ENCODE measurements at regions not wholly inside any gene's neighbourhood (a gene's known extent, or its start where the extent isn't known, plus 50 kb on each side); places are given as distances from the start of the nearest gene placed in this dataset.
A peak's percentile ranks its signal among the peaks of the same experiment; 100 is the strongest.

DNA sequence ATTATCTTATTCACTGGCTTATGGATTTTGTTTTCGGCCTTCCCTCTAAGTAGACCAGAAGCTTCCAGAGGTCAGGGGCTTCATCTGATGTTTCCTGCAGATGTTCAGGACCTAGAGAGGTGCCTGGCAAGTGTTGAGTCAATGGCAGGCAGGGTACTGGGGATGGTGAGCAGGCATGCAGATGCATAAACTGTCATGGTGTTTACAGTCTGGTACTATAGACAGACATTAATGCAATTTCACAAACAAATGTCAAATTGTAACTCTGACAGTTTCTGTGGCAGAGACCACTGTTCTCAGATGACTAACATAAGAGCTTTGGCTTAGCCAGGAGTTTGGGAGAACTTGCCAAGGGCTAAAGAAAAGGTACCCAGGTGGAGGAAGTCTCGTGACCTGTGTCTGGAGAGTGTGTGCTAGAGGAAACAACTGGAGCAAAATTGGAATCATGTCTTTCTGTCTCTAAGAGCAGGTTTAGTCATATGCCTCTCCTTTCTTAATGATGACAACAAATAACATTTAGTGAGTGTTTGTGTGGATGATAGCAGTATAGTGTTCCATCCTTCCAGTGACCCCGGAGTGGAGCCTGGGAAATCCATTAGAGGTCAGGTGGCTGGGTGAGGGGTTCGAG lies 53.7 kb upstream of the TRAK1 start:
- no peak for DNase-seq (ENCODE audit: low read depth in 4 of 4, low spot score in 3 of 4)

DNA sequence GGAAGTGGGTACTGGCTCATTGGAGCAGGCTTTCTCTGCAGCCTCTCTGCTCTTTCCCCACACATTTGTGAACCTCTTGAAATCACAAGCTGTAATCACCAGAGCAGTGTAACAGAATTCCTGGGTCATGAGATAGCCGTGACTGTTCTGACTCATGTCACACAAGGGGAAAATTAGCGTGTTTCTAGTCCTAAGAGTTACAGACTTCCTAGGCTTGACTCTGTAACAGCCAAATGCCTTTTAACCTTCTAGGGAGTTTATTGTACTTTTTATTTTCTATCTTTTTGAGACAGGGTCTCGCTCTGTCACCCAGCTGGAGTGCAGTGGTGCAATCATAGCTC lies 54.7 kb upstream of the TRAK1 start:
- DNase-seq (ENCODE audit: low read depth in 4 of 4, low spot score in 3 of 4): no peak

DNA sequence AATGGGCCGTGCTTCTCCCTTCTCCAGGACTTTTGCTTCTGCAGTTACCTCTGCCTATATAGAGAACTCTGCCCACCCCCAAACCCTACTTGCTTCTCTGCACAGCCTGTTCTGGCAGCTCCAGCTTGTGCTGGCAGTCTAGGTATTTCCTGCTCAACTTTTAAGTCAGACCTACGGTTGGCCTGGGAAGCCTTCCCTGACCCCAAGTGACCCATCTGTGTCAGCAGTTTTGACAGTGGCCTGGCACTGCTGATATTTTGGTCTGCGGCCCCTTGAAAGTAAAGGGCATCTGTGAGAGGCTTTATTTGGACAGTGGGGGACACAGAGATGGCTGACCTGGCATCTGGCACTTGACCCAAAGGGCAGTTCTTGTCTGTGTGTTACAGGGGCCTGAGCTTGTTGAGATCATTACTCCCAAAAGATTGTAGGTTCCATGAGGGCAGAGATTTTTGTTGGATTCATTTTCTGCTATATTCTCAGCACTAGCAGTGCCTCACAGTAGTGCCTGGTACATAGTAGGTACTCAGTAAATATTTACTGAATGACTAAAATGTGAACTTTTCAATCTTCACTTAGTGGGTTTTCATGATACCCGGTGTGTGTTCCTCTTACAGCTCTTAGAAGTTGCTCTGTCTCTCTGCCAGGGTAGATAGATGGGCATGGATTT lies 55.2 kb upstream of the TRAK1 start:
- no peak for DNase-seq (ENCODE audit: low read depth in 4 of 4, low spot score in 3 of 4)

DNA sequence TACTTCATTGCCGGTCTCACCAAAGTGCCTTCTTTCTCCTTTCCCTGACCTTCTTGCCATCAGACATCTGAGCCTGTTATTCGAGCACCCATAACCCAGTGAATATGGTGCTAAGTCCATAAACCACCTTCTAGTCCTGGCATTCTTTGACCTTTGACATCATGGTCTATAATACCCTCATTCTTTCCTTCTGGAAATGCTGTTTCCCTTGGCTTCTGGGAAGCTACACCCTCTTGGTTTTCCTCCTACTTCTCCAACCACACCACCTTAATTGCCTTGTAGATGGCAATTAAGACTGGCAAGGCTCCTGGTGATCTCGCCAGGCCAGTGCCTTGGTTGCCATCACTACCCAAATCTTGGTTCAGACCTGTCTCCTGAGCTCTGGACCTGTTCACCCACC lies 56.1 kb upstream of the TRAK1 start:
- DNase-seq (ENCODE audit: low read depth in 4 of 4, low spot score in 3 of 4): no peak

DNA sequence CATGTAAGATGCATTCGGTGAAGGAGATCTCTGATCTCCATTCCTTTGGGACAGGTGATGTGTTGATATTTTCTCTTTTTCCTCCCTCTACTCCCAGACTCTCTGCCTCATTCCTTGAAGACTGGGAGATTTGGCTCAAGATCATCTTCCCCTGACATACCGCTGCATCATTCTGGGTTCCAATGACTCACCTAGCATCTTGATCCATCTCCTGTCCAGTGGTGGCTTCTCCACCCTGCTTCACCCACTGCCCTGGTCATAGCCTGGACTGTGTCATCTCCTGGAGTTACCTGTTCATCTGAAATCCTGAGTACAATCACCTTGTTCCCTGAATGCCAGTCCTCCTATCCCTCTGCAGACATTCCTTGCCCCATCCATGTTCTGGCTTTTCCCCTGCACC lies 57.4 kb upstream of the TRAK1 start:
- DNase-seq (ENCODE audit: low read depth in 4 of 4, low spot score in 3 of 4): no peak

DNA sequence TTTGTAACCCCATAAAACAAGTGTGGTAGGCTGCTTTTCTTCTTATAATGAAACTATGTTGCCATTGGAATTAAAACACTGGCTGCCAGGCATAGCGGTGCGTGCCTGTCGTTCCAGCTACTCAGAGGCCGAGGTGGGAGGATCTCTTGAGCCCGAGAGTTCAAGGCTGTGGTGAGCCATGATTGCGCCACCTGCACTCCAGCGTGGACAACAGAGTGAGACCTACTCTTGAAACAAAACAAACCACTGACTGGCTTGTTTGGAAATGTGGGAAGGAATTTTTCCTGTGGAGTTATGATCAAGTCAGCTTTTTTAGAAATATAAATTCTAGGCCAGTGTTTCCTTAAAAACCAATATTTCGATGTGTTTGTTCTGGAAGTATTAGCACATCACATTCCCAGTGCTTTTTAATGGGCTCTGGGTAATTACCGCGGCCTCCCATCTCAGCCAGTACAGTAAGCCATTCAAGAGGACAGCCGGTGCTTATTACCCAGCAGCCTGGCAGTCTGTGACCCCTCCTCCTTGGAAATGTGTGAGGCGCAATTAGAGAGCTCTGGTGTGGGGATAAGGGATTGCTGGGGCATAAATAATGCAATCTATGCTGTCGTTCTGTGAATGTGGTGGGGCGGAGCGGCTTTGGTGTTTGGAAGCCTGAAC lies 58.3 kb upstream of the TRAK1 start:
- peak in 1 of 4 donors; percentile 38 for DNase-seq (ENCODE audit: low read depth in 4 of 4, low spot score in 3 of 4)

DNA sequence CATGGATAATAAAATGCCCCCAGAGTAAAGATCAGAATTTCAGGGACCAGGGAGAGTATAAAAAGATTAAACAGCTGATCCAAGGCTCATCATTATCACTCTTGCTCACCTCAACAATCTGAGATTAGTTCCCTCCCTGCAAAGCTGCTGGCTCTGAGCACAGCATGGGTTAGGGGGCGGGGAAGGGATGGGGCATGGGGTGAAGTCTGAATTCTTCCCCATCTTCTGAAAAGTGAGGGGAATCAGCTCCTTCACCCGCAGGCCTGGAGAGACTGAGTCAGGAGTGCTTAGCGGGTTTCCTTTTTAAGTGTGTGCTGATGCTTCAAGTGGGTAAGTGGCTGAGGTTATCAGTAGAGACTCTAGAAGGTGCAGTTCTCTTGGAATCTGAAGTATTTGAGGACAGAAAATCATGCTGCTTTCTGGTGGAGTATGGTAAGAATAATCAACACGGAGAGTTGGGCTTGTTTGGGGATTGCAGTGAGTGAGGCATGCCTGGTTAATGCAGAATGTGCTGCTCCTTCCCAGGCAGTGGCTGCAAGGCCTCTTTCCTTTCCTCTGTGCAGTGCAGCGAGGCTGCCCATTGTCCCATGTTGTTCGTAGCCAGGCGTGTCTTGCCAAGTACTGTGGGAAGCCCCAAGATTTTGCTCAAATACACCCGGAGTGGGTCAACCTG lies 59.2 kb upstream of the TRAK1 start:
- DNase-seq (ENCODE audit: low read depth in 4 of 4, low spot score in 3 of 4): no peak

DNA sequence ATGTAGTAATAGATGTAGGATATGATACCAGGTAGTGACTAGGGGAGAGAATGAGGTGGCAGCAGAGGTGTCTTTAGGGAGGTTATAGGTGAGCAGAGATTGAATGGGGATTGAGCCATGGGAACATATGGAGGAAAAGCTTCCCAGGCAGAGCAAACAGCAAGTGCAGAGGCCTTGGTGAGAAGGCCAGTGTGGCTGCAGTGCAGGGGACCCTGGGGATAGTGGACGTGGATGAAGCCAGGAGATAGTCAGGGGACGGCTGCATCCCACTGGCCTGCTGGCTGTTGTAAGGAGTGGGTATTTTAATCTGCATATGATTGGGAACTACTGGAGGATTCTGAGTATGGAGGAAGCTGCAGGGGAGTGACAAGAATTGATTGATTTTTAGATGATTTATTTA lies 62.7 kb upstream of the TRAK1 start:
- DNase-seq (ENCODE audit: low read depth in 4 of 4, low spot score in 3 of 4): no peak

DNA sequence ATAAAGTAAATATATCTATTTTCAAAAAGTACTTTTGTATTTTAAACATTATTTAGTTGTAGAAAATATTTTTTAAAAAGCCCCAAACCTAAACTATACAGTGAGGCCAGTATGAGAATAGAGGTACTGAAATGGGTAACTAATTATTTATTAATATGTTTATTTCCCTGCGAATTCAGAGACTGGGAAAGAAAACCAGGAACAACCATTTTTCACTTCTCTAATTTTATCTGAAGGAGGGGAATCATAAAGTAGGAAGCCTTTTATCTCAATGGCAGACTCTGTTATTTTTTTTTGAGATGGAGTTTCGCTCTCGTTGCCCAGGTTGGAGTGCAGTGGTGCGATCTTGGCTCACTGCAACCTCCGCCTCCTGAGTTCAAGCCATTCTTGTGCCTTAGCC lies 63.6 kb upstream of the TRAK1 start:
- DNase-seq (ENCODE audit: low read depth in 4 of 4, low spot score in 3 of 4): no peak

DNA sequence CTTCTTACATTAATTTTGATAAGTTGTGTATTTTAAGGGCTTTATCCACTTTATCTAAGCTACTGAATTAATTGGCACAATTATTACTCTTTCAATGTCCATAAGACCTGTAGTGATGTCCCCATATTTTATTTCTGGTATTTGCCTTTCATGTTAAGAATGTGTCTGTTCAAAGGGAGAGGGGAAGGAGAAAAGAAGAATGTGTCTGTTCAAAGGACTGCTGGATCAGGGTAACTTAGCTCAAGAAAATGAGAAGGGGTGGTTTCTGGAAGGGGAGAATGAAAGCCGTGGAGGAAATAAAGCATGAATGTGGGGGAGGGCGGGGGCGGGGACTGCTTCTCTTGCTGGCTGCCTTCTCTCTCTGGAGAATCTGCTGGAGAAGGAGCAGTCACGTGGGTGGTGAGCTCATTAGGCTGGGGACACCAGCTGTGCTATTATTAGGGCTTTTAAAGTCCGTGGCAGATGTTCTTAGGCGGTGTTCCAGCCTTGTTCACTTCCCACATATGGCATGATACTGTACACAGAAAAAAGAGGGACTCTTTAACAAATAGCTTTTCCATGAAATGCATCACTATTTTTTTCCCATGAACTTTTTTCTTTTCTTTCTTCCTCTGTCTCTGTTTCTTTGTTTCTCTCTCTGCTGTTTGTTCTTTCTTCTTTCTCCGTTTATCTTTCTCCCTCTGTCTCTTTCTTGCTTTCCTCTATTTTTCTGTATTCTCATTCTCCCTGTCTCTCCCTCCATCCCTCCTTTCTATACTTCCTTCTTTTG lies 63.7 kb upstream of the ULK4 start:
- peak; percentile 76 to 93 (median 92) for DNase-seq (ENCODE audit: low read depth in 4 of 4, low spot score in 3 of 4)

DNA sequence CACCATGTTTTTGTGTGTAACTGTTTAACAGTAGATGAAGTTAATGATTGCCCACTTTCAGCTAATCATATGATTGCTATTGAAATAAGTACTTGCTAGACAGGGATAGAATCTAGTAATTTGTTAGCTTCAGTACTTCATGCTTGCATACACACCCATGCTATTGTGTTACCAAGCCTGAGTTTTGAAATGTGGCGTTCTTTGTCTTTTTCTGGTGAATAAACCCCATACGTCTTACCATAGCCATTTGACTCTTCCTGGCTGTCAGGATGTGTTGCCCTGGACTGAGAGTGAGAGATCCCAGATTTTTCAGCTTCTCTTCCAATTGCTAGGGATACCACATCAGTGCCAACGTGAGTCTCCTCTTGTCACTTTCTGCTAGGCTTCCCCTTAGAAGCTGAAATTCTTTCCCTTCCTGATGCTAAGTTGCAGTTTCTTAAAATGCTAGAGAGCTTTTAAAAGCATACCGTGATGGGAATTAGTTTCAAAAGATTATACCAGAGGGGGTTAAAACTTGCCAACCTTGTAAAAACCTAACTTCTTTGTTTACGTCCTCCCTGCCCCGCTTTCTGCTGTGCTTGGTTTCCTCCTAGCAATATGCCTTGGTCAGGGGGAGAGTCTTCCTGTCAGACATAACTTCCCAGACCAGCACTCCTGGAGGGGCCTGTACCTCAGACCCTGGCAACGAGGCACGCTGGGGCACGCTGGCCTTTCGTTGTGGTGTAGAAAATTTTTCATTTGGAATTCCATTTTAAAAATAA lies 62.9 kb upstream of the ULK4 start:
- DNase-seq (ENCODE audit: low read depth in 4 of 4, low spot score in 3 of 4): no peak

DNA sequence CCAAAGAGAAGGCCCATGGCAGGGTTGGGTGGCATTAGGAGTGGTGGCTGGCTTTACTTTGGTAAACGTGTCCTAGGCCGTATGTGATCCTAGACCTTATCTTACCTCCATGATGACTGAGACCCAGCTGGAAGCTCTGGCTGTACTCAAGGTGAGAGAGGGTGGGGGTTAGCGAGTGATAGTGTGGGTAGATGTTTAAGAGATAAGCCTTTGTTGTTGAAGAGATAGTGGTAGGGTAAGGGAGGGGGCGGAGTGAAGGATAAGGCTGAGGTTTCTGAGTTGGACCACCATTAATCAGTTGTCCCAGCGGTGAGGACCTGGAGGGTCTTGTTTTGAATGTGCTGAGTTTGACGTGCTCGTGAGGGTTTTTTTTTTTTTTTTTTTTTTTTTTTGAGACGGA lies 61.5 kb upstream of the ULK4 start:
- DNase-seq (ENCODE audit: low read depth in 4 of 4, low spot score in 3 of 4): no peak

DNA sequence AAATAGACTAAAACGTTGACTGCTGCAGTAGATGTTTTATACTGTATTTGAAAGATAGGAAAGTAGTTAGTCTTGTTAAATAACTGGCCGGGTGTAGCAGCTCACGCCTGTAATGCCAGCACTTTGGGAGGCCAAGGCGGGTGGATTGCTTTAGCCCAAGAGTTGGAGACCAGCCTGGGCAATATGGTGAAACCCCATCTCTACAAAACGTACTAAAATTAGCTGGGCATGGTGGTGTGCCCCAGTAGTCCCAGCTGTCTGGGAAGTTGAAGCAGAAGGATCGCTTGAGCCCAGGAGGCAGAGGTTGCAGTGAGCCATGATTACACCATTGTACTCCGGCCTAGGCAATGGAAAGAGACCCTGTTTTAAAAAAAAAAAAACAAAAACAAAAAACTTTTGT lies 60.5 kb upstream of the ULK4 start:
- no peak for DNase-seq (ENCODE audit: low read depth in 4 of 4, low spot score in 3 of 4)

DNA sequence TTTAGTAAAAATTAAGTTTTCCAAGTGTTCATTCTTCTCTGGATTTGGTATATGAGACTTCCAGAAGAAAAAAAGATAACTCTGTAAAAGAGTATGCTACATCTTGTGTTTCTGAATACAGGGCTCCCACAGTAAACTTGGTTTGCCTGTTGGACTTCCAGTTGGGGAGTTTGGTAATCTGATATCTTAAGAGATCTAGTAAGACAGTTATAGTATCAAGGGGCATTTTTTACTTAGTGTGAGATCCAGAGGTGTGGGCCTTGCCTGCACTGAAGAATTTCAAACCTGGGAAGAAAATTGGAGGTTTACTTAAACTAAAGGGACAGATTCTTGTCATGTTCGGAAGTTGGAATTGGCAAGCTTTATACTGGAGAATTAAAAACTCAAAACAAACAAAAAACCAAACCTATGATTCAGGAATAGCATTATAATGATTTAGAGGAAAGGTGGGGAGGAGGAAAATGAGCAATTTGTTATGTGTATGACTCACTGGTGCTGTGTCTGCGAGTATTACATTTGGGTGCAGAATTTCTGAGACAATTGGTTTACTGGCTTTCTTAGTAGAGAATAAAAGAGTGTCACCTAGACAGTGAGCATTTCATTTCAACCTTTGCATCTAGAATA lies 58.9 kb upstream of the ULK4 start:
- DNase-seq (ENCODE audit: low read depth in 4 of 4, low spot score in 3 of 4): no peak

DNA sequence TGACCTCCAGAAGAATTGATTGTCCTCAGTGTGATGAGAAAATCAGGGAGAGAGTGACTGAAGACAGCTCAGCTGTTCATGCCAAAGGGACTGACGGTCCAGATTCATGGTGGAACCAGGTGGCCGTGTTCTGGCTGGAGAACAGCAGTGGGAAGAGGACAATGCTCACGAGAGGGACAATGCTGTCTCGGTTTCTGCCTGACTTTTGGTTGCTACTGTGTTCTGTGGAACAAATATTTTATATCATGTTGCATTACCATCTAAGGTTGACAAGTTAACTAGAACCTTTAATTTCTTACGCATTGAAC lies 58.0 kb upstream of the ULK4 start:
- DNase-seq (ENCODE audit: low read depth in 4 of 4, low spot score in 3 of 4): no peak

DNA sequence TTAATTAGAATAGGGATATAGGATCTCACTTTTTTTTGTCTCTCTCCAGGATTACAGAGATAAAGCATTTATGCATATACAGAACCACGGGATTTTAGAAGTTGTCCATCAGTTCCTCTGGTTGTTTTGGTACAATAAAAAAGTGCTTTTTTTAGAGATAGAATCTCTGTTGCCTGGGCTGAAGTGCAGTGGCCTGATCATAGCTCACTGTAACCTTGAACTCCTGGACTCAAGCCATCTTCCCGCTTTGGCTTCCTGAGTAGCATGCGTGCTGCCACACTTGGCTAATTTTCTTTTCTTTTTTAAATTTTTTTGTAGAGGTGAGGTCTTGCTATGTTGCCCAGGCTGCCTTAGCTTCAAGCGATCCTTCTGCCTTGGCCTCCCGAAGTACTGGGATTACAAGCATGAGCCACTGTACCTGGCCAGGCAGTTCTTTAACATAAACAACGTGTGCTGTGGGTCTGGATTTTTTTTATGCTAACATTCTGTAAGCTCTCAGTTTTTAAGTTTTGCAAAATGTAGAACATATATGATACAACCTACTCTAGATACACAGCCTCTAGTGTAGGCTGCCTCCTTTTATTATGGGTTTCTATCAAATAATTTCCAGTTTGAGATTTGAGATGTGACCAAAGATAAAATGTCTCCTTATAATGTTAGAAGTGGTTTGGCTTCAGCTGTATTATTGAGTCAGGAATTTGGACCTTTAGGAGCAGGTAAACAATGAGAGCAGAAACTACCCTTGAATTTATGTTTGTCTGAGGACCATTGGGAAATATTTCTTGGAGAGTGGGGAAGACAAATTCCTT lies 57.4 kb upstream of the ULK4 start:
- DNase-seq (ENCODE audit: low read depth in 4 of 4, low spot score in 3 of 4): no peak

DNA sequence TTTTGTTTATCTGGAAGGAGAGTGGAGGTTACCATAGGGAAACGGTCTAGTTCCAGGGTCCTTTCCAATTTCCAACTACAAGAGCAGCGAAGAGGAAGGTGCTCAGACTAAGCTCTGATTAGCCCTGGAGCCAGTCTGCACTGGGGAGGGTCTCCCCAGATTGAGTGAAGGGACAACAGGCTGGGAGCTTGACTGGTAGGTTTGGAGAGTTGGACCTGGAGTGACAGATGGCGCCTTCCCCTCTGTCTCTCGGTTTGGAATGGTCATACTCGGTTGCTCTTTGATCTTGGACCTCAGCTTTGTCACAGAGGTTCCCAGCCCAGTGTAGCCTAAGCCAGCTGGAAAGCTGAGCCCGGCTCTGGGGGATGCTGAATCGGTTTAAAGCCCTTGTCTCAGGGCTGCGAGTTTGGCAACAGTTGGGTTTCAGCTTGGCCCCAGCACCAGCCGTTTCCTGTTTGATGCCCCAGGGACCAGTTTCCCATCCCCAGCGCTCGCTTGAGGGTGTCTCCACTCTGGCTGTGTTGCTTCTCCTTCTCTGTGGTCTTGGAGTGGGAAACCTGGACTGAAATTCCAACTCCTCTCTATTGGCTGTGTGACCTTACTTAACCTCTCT lies 53.1 kb upstream of the ULK4 start:
- no peak for DNase-seq (ENCODE audit: low read depth in 4 of 4, low spot score in 3 of 4)

DNA sequence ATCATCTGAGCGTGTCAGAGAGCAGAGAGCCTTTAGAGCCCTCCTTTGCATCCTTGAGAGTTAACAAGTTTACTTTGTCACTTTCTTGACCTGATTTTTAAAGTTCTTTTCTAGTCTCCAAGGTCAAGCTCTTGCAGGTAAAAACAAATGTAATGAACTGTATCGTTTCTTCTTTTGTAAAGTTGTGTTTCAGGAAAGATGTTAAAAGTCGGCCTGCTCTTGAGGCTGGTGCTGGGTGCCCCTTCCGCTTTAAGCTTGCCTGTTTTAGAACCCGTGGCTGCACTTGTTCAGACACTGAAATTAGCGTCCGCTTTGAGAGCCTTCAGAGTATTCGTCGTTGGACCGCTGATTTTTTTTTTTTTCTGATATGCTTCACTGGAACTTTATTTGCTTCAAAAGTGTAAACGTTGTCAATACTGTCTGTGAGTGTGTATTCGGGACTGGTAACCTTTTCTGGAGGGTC lies 52.6 kb upstream of the ULK4 start:
- no peak for DNase-seq (ENCODE audit: low read depth in 4 of 4, low spot score in 3 of 4)

Measured in right renal pelvis (tissue), 4 donors.